A673 (cell line): ENCODE measurements at regions not wholly inside any gene's neighbourhood (a gene's known extent, or its start where the extent isn't known, plus 50 kb on each side); places are given as distances from the start of the nearest gene placed in this dataset.

Experiments
- BruUV-seq: library from RNA; stranded (reverse); fragments of 400-500 nt; replicated peaks from 2 replicates; lab custom pipeline; 2021; lab: Mats Ljungman, UMichigan
- CTCF ChIA-PET: fragments of 300-600 bp; sonication (Branson Sonifier 250); formaldehyde crosslinking; loops from one replicate; lab custom pipeline; 2022; ENCODE audit warnings: antibody characterized with exemption; lab: Charles Lee
- POLR2A ChIA-PET: fragments of 300-600 bp; sonication (Branson Sonifier 250); formaldehyde crosslinking; loops from one replicate; lab custom pipeline; 2022; ENCODE audit warnings: antibody characterized with exemption; ENCODE audit not compliant: low non-redundant PET; lab: Charles Lee
- DNase-seq: peaks from one replicate; pipeline ENCODE4 v3.0.0-alpha.2; 2015; ENCODE audit warnings: low spot score
- H3K27ac ChIP-seq: fragments of 200-600 bp; sonication (generic); 2 replicates; pipeline ENCODE4 v1.5.1; 2016; ENCODE audit warnings: mixed run types, low read depth, mild to moderate bottlenecking, mixed read lengths, antibody characterized with exemption, low read length; ENCODE audit not compliant: poor library complexity, severe bottlenecking
- H3K27me3 ChIP-seq: fragments of 200-600 bp; sonication (generic); replicated peaks from 2 replicates; pipeline ENCODE4 v1.6.1; 2017; ENCODE audit warnings: mixed run types, low read depth, mild to moderate bottlenecking, mixed read lengths, antibody characterized with exemption, low read length; ENCODE audit not compliant: insufficient read depth, poor library complexity
- H3K36me3 ChIP-seq: fragments of 200-600 bp; sonication (generic); 2 replicates; pipeline ENCODE4 v1.6.1; 2016; ENCODE audit warnings: mixed run types, mild to moderate bottlenecking, mixed read lengths, antibody characterized with exemption, low read length; ENCODE audit not compliant: insufficient read depth, poor library complexity, severe bottlenecking
- H3K4me1 ChIP-seq: fragments of 200-600 bp; sonication (generic); 2 replicates; pipeline ENCODE4 v1.6.1; 2017; ENCODE audit warnings: mixed run types, mild to moderate bottlenecking, mixed read lengths, antibody characterized with exemption, low read length; ENCODE audit not compliant: insufficient read depth, poor library complexity, severe bottlenecking
- H3K4me3 ChIP-seq: fragments of 200-600 bp; sonication (generic); 2 replicates; pipeline ENCODE4 v1.5.1; 2016; ENCODE audit warnings: low read depth, mixed run types, mild to moderate bottlenecking, mixed read lengths, low read length; ENCODE audit not compliant: poor library complexity, severe bottlenecking
- H3K9me3 ChIP-seq: fragments of 200-600 bp; sonication (generic); 2 replicates; pipeline ENCODE4 v1.6.1; 2016; ENCODE audit warnings: mixed run types, low read depth, mild to moderate bottlenecking, mixed read lengths, antibody characterized with exemption, low read length; ENCODE audit not compliant: poor library complexity, severe bottlenecking
- EZH2 ChIP-seq: fragments of 200-600 bp; sonication (generic); IDR thresholded peaks from 2 replicates; pipeline ENCODE4 v1.6.1; 2017; ENCODE audit warnings: borderline replicate concordance, low read depth, mild to moderate bottlenecking, mixed read lengths, antibody characterized with exemption, low read length; ENCODE audit not compliant: poor library complexity, severe bottlenecking
- intact Hi-C: fragments of 100-400 bp; cut with micrococcal nuclease; formaldehyde crosslinking; loops from one replicate; pipeline ENCODE4 v1.10.0; 2022; ENCODE audit not compliant: unreplicated experiment
- TF ChIP-seq, protein P1 (sequence below): fragments of 300-800, 200-600 bp; sonication (generic); conservative IDR thresholded peaks from 2 replicates; pipeline ENCODE4 v1.5.1; 2017; ENCODE audit warnings: low read depth, mild to moderate bottlenecking, antibody characterized with exemption, low read length, moderate library complexity, mixed read lengths

DNA sequence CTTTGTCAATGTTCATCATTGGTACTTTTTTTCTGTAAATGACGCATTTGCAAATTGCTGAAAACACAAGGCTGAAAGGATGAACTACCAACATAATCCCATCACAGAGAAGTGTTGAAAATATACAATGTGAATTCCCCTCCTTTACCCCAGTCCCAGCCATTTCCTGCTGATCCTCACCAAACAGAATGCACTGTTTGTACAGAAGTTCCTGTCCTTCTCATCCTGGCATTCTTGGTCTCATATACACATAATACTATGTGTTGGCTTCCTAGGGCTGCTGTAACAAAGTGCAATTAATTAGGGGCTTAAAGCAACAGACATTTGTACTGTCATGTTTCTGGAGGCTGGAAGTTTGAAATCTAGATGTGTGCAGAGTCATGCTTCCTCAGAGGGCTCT lies 836.2 kb upstream of the MGAT4C start:
- H3K27ac ChIP-seq, result no peak overlapping the region
- TF ChIP-seq EZH2, result no peak
- TF ChIP-seq, protein P1, sequence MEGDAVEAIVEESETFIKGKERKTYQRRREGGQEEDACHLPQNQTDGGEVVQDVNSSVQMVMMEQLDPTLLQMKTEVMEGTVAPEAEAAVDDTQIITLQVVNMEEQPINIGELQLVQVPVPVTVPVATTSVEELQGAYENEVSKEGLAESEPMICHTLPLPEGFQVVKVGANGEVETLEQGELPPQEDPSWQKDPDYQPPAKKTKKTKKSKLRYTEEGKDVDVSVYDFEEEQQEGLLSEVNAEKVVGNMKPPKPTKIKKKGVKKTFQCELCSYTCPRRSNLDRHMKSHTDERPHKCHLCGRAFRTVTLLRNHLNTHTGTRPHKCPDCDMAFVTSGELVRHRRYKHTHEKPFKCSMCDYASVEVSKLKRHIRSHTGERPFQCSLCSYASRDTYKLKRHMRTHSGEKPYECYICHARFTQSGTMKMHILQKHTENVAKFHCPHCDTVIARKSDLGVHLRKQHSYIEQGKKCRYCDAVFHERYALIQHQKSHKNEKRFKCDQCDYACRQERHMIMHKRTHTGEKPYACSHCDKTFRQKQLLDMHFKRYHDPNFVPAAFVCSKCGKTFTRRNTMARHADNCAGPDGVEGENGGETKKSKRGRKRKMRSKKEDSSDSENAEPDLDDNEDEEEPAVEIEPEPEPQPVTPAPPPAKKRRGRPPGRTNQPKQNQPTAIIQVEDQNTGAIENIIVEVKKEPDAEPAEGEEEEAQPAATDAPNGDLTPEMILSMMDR, result no peak
- no peak for DNase-seq
- ChIA-PET CTCF (no interaction called here), POLR2A (no interaction called here)
- H3K4me3 ChIP-seq, result no peak overlapping the region
- H3K4me1 ChIP-seq, result peaks cover 7% of the 10 kb centered on the region
- no peaks in the 10 kb centered on the region for H3K36me3 ChIP-seq
- no peaks in the 10 kb centered on the region for H3K9me3 ChIP-seq
- intact Hi-C loops, result no loop called here
- H3K27me3 ChIP-seq, result no peaks in the 10 kb centered on the region
- BruUV-seq, result no TSS peak

DNA sequence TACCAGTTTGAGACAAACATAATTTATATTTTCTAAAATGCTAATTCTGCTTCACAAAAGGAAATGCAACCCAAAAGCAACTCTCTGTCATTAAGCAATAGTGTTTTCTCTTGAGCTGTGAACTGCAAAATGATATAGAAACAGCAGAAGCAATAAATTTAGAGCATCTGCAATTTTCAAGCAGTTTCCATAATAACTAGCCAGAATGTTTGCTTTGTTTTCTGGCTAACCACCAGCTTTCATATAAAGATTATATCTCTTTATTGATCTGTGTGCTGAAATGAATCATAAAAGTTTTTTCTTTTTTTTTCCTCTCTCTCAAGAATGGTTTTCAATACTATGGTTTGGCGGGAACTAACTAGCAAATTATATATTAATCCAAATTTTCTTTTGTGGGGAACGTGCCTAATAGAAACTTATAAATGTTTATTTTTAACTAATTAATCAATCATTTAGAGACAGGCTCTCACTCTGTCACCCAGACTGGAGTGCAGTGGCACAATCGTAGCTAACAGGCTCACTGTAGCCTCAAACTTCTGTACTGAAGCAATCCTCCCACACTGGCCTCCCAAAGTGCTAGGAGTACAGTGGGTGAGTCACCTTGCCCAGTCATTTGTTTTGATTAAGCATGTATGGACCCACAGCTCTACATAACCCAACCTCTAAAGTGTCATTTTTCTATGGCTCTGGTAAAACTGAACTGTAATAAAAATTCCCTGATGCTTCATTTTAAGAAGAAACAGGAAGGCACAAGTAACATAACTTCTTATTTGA lies 830.1 kb upstream of the MGAT4C start:
- intact Hi-C loops, result no loop called here
- no TSS peak for BruUV-seq
- ChIA-PET CTCF (no interaction called here), POLR2A (no interaction called here)
- Histone ChIP-seq H3K9me3 (no peaks in the 10 kb centered on the region), H3K4me1 (no peaks in the 10 kb centered on the region), H3K27me3 (no peaks in the 10 kb centered on the region), H3K27ac (no peak overlapping the region), H3K4me3 (no peak overlapping the region), H3K36me3 (no peaks in the 10 kb centered on the region)
- DNase-seq, result no peak
- no peak for TF ChIP-seq EZH2
- TF ChIP-seq, protein P1, result no peak

DNA sequence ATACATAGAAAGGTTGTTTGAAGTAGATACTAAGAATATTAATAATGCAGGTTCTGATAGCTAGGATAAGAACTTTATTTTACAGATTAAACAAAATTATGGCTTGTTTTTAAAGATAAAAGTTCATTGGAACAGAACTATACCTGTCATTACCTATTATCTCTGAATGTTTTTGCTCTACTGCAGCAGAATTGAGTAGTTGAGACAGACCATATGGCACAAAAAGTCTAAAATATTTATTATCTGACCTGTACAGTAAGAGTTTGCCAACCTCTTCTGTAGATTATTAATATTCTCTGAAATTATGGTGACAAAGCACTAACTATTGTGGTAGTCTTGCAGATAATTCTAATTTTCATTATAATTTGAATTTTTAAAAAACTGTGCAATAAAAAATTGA lies 829.1 kb upstream of the MGAT4C start:
- Histone ChIP-seq H3K27me3 (no peaks in the 10 kb centered on the region), H3K9me3 (no peaks in the 10 kb centered on the region), H3K36me3 (no peaks in the 10 kb centered on the region), H3K4me1 (no peaks in the 10 kb centered on the region), H3K4me3 (no peak overlapping the region), H3K27ac (no peak overlapping the region)
- DNase-seq, result no peak
- TF ChIP-seq EZH2, result no peak
- TF ChIP-seq, protein P1, result no peak
- CTCF ChIA-PET, result no interaction called here
- no TSS peak for BruUV-seq
- POLR2A ChIA-PET, result no interaction called here
- intact Hi-C loops, result no loop called here
